GM12864 (cell line): ENCODE measurements at regions not wholly inside any gene's neighbourhood (a gene's known extent, or its start where the extent isn't known, plus 50 kb on each side); places are given as distances from the start of the nearest gene placed in this dataset.

Experiments
- DNase-seq: peaks from one replicate; pipeline ENCODE4 v3.0.0-alpha.2; 2011; ENCODE audit warnings: low read depth
- H3K4me3 ChIP-seq: 2 replicates; pipeline ENCODE4 v1.5.1; 2011; ENCODE audit warnings: mild to moderate bottlenecking, low read depth, low read length, control low read depth
- TF ChIP-seq, protein P1 (sequence below): IDR thresholded peaks from 2 replicates; pipeline ENCODE4 v1.5.1; 2011; ENCODE audit warnings: low read depth, mild to moderate bottlenecking, moderate library complexity, low read length, control low read depth, inconsistent platforms; ENCODE audit errors: missing control alignments

DNA sequence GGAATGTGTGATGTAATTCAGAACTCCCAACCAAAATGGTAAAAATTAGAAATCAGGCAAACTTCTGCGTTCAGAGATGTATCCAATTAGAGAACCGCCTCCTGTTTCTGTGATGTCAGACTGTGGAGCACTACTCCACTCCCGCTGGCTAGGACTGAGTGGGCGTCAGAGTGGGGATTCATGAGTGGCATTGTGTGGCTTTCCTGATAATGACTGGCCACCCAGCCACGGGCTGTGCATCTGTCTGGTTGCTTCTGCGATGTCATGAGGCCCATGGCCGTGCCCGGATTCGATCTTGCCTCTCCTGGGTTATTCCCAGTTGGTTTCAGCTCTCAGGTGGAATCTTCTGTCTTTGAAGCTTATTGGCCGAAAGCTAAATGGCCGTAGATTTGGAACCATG is 87.1 kb upstream of the KCNA1 start:
- H3K4me3 ChIP-seq: no peak overlapping the region
- TF ChIP-seq, protein P1, sequence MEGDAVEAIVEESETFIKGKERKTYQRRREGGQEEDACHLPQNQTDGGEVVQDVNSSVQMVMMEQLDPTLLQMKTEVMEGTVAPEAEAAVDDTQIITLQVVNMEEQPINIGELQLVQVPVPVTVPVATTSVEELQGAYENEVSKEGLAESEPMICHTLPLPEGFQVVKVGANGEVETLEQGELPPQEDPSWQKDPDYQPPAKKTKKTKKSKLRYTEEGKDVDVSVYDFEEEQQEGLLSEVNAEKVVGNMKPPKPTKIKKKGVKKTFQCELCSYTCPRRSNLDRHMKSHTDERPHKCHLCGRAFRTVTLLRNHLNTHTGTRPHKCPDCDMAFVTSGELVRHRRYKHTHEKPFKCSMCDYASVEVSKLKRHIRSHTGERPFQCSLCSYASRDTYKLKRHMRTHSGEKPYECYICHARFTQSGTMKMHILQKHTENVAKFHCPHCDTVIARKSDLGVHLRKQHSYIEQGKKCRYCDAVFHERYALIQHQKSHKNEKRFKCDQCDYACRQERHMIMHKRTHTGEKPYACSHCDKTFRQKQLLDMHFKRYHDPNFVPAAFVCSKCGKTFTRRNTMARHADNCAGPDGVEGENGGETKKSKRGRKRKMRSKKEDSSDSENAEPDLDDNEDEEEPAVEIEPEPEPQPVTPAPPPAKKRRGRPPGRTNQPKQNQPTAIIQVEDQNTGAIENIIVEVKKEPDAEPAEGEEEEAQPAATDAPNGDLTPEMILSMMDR: no peak
- DNase-seq: no peak

DNA sequence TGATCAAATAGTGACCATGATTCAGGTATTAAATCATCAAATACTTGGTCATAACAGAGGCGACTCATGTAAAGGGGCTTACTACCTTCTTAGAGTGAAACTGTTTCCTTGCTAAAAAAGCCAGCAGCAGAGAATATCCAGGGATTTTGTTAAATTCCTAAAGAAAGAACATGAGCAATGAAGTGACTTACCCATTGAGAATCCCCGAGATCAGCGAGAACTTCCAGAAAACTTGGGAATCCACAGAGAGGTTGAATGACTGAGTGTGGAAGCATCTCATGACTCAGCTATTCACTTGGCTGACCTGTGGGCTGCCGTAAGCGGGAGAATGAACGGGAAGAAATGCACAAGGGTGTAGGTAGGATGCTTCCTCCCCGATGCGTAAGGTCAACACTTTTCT is 85.3 kb upstream of the KCNA1 start:
- TF ChIP-seq, protein P1: no peak

GRCh38 chr12:4825011-4825858 is 84.5 kb upstream of the KCNA1 start:
- TF ChIP-seq, protein P1: no peak
- no peak for DNase-seq
- H3K4me3 ChIP-seq: no peak overlapping the region

More for the DNA sequence above, 85.3 kb upstream of the KCNA1 start:
- DNase-seq: no peak
- no peak overlapping the region for H3K4me3 ChIP-seq

DNA sequence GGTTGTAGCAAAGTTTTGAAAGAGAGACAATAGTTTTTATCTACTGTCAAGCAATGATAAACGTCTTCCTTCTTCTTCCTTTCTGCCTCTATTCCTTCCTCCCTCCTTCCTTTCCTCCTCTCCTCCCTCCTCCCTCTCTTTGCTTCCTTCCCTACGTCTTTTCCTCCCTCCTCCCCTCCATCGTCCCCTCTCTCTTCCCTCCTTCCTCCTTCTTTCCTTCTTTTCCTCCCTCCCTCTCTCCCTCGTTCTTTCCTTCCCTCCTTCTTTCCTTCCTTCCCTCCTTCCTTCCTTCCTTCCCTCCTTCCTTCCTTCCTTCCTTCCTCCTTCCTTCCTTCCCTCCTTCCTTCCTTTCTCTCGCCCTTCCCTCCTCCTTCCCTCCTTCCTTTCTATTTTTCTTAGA is 82.8 kb upstream of the KCNA1 start:
- TF ChIP-seq, protein P1: no peak
- H3K4me3 ChIP-seq: no peak overlapping the region
- no peak for DNase-seq

GRCh38 chr12:4828176-4828575 is 81.5 kb upstream of the KCNA1 start:
- no peak for DNase-seq
- peak overlapping the region; percentile 49 for H3K4me3 ChIP-seq
- TF ChIP-seq, protein P1: no peak

DNA sequence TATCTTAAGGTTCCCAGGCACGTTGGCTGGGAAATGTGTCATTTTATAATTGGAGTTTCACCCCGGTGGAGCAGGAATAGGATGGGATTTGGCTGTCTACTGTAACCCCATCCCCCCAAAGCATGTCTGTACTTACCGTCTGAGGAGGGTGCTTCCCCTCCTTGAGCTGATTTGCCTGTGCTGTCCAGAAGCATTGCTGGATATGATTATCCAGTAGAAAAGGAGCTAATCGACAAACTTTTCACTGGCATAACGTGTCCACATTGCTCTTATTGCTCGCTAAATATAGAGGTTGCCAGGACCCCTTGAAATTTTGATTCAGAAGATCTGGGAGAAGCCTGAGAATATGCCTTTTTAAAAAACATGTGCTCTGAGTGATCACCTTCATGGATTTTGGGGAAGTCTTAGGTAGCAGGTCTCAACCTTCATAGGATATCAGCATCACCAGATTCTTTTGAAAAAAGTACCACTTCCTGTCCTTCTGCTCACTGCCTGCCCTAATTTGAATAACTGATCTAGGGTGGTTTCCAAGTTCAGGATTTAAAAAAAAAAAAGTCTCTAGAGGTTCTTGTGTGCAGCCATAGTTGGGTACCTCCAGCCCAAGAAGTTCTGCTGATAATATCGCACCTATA is 80.4 kb upstream of the KCNA1 start:
- TF ChIP-seq, protein P1: no peak
- peak overlapping the region; percentile 49 for H3K4me3 ChIP-seq

DNA sequence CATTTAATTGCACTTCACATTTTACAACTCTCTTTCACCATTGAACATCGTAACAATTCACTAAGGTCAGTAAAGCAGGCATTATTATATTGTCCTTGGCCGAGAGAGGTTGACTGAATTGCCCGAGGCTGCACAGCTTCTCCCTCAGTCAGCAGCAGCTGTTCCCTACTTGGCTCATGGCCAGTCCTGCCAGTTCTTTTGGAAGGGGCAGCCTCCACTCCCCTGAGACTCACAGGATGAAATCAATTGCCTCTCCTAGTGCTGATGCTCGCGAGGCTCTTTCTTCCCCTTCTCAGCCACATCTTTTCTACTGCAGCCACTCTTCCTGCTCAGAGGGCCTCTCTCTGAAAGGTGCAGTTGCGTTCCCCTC is 79.9 kb upstream of the KCNA1 start:
- DNase-seq: no peak
- no peak overlapping the region; the same call in 1 of the 2 replicates for H3K4me3 ChIP-seq
- TF ChIP-seq, protein P1: no peak

More for the DNA sequence above, 80.4 kb upstream of the KCNA1 start:
- DNase-seq: peak; percentile 62
